ENCODE measurements at regions not wholly inside any gene's neighbourhood (a gene's known extent, or its start where the extent isn't known, plus 50 kb on each side); places are given as distances from the start of the nearest gene placed in this dataset.
"Not testable (repeated sequence)": the region's sequence is repeated elsewhere in the genome, so short reads cannot be mapped to it uniquely, and the experiment has no call there.

DNA sequence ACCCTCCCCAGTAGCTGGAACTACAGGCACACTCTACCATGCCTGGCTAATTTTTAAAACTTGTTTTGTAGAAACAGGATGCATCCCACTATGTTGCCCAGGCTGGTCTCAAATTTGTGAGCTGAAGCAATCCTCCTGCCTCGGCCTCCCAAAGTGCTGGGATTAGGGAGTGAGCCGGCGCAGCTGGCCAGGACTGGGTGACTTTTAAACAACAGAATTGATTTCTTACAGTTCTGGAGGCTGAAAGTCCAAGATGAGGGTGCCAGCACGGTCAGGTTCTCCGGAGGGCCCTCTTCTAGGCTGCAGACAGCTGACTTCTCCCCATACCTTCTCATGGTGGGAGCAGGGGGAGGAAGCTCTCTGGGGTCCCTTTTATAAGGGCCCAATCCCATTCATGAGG, 75.2 kb upstream of the CHST15 start:
- no peak overlapping the region for H3K4me3 Mint-ChIP-seq
- H3K14ac ChIP-seq (ENCODE audit: insufficient read depth, low read length) = no peak overlapping the region
- H2BK5ac ChIP-seq (ENCODE audit: insufficient read length, low read length) = no peak overlapping the region
- H3T11ph ChIP-seq (ENCODE audit: low read length) = no peak overlapping the region
- H3K18ac ChIP-seq (ENCODE audit: insufficient read length, low read depth, low read length) = no peak overlapping the region
- H4K20me1 ChIP-seq (ENCODE audit: control insufficient read depth, insufficient read depth, insufficient read length) = no peaks in the 10 kb centered on the region
- H3K9me3 ChIP-seq (ENCODE audit: control insufficient read depth, low read depth, low read length) = no peaks in the 10 kb centered on the region
- no peak overlapping the region for H3K4ac ChIP-seq (ENCODE audit: low read depth, low read length)
- no peaks in the 10 kb centered on the region for H3K27me3 ChIP-seq (ENCODE audit: insufficient read depth, low read length)
- H4K91ac ChIP-seq (ENCODE audit: insufficient read length, low read depth, low read length) = no peak overlapping the region
- H3K27ac ChIP-seq (ENCODE audit: insufficient read length, low read depth, low read length) = no peak overlapping the region
- H4K8ac ChIP-seq (replicated peaks; ENCODE audit: insufficient read length, low read depth, low read length) = no peak overlapping the region
- no peak overlapping the region for H4K5ac ChIP-seq (ENCODE audit: insufficient read length, low read depth, low read length)
- no peak for DNase-seq
- H2BK20ac ChIP-seq (ENCODE audit: low read depth, low read length, poor library complexity, severe bottlenecking) = no peak overlapping the region
- H3K36me3 Mint-ChIP-seq (ENCODE audit: insufficient read depth in 1 of 3, low read depth in 3 of 3) = no peaks in the 10 kb centered on the region; a peak in 1 of 7 replicates
- H2BK15ac ChIP-seq (ENCODE audit: low read depth, low read length) = no peak overlapping the region
- H3K79me1 ChIP-seq (ENCODE audit: insufficient read depth, low read depth, low read length, poor library complexity, severe bottlenecking) = no peaks in the 10 kb centered on the region
- no peak overlapping the region for H2AFZ ChIP-seq (ENCODE audit: low read length)
- H3K23me2 ChIP-seq (ENCODE audit: insufficient read length, low read depth, low read length, poor library complexity, severe bottlenecking) = no peaks in the 10 kb centered on the region
- no CpG with 5 or more reads among the region's 5 CpGs for WGBS (ENCODE audit: extremely low coverage, insufficient read length, low lambda C conversion rate)
- no peak overlapping the region for H2BK12ac ChIP-seq (ENCODE audit: insufficient read length, low read depth, low read length)
- H3K9me3 Mint-ChIP-seq = peaks cover 0 to under 1% of the 10 kb centered on the region in 2 experiments; a peak in 2 of 5 replicates
- TF ChIP-seq, protein P1, sequence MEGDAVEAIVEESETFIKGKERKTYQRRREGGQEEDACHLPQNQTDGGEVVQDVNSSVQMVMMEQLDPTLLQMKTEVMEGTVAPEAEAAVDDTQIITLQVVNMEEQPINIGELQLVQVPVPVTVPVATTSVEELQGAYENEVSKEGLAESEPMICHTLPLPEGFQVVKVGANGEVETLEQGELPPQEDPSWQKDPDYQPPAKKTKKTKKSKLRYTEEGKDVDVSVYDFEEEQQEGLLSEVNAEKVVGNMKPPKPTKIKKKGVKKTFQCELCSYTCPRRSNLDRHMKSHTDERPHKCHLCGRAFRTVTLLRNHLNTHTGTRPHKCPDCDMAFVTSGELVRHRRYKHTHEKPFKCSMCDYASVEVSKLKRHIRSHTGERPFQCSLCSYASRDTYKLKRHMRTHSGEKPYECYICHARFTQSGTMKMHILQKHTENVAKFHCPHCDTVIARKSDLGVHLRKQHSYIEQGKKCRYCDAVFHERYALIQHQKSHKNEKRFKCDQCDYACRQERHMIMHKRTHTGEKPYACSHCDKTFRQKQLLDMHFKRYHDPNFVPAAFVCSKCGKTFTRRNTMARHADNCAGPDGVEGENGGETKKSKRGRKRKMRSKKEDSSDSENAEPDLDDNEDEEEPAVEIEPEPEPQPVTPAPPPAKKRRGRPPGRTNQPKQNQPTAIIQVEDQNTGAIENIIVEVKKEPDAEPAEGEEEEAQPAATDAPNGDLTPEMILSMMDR (conservative IDR thresholded peaks at IDR 0.05) = no peak
- H3K27me3 Mint-ChIP-seq (ENCODE audit: low read depth) = peaks cover 6% of the 10 kb centered on the region
- H3K27ac Mint-ChIP-seq = no peak overlapping the region
- H3K4me1 Mint-ChIP-seq = 0 out of 4 replicates have a peak, but pooled peaks cover 0 to 3% of the 10 kb centered on the region in 2 experiments
- H3K9ac ChIP-seq (ENCODE audit: extremely low read depth, insufficient read length, low read length) = no peak overlapping the region
- H3K23ac ChIP-seq (ENCODE audit: insufficient read length, low read depth, low read length) = no peak overlapping the region
- no peaks in the 10 kb centered on the region for H3K79me2 ChIP-seq (ENCODE audit: insufficient read depth, low read length)
- no peaks in the 10 kb centered on the region for H3K4me1 ChIP-seq (ENCODE audit: insufficient read depth, low read length)
- no peak overlapping the region for H3K4me2 ChIP-seq (ENCODE audit: insufficient read depth, insufficient read length, low read length)
- no peak overlapping the region for H2AK5ac ChIP-seq (ENCODE audit: insufficient read length, low read length)
- H2BK120ac ChIP-seq (ENCODE audit: low read depth, low read length, poor library complexity, severe bottlenecking) = no peak overlapping the region
- no peak overlapping the region for H3K56ac ChIP-seq (ENCODE audit: insufficient read length, low read depth, low read length)

DNA sequence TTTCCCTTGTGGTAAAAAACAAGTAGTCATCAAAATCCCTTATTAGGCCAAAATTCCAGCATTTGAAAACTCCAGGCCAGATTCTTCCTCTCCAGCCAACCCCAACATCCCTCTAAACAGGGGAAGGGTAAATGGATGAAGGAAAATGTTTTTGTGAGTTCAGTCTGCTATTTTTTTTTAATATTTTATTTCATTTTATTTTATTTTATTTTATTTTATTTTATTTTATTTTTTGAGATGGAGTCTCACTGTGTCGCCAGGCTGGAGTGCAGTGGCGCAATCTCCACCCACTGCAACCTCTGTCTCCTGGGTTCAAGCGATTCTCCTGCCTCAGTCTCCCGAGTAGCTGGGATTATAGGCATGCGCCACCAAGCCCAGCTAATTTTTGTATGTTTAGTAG, 74.5 kb upstream of the CHST15 start:
- H4K91ac ChIP-seq (ENCODE audit: insufficient read length, low read depth, low read length); H2BK12ac ChIP-seq (ENCODE audit: insufficient read length, low read depth, low read length); H2AK5ac ChIP-seq (ENCODE audit: insufficient read length, low read length); H2BK120ac ChIP-seq (ENCODE audit: low read depth, low read length, poor library complexity, severe bottlenecking); H3K4me1 Mint-ChIP-seq; H3K9me3 ChIP-seq (ENCODE audit: control insufficient read depth, low read depth, low read length); H3T11ph ChIP-seq (ENCODE audit: low read length); DNase-seq; H3K4me2 ChIP-seq (ENCODE audit: insufficient read depth, insufficient read length, low read length); H3K4me1 ChIP-seq (ENCODE audit: insufficient read depth, low read length); H4K5ac ChIP-seq (ENCODE audit: insufficient read length, low read depth, low read length); H3K36me3 Mint-ChIP-seq (ENCODE audit: insufficient read depth in 1 of 3, low read depth in 3 of 3); H3K9me3 Mint-ChIP-seq; H3K27ac Mint-ChIP-seq; H3K23ac ChIP-seq (ENCODE audit: insufficient read length, low read depth, low read length); H3K23me2 ChIP-seq (ENCODE audit: insufficient read length, low read depth, low read length, poor library complexity, severe bottlenecking); H3K27ac ChIP-seq (ENCODE audit: insufficient read length, low read depth, low read length); H2BK5ac ChIP-seq (ENCODE audit: insufficient read length, low read length); H3K79me2 ChIP-seq (ENCODE audit: insufficient read depth, low read length); H3K4ac ChIP-seq (ENCODE audit: low read depth, low read length); H3K27me3 Mint-ChIP-seq (ENCODE audit: low read depth); H4K20me1 ChIP-seq (ENCODE audit: control insufficient read depth, insufficient read depth, insufficient read length); H3K14ac ChIP-seq (ENCODE audit: insufficient read depth, low read length); H3K79me1 ChIP-seq (ENCODE audit: insufficient read depth, low read depth, low read length, poor library complexity, severe bottlenecking); H3K27me3 ChIP-seq (ENCODE audit: insufficient read depth, low read length); H3K4me3 Mint-ChIP-seq; H3K9ac ChIP-seq (ENCODE audit: extremely low read depth, insufficient read length, low read length); H2BK20ac ChIP-seq (ENCODE audit: low read depth, low read length, poor library complexity, severe bottlenecking); H4K8ac ChIP-seq (replicated peaks; ENCODE audit: insufficient read length, low read depth, low read length); H2BK15ac ChIP-seq (ENCODE audit: low read depth, low read length); H3K56ac ChIP-seq (ENCODE audit: insufficient read length, low read depth, low read length); H2AFZ ChIP-seq (ENCODE audit: low read length); H3K18ac ChIP-seq (ENCODE audit: insufficient read length, low read depth, low read length): not testable (repeated sequence)
- no CpG with 5 or more reads among the region's 5 CpGs for WGBS (ENCODE audit: extremely low coverage, insufficient read length, low lambda C conversion rate)
